ENCODE measurements at regions not wholly inside any gene's neighbourhood (a gene's known extent, or its start where the extent isn't known, plus 50 kb on each side); places are given as distances from the start of the nearest gene placed in this dataset.
"Not testable (repeated sequence)": the region's sequence is repeated elsewhere in the genome, so short reads cannot be mapped to it uniquely, and the experiment has no call there.

DNA sequence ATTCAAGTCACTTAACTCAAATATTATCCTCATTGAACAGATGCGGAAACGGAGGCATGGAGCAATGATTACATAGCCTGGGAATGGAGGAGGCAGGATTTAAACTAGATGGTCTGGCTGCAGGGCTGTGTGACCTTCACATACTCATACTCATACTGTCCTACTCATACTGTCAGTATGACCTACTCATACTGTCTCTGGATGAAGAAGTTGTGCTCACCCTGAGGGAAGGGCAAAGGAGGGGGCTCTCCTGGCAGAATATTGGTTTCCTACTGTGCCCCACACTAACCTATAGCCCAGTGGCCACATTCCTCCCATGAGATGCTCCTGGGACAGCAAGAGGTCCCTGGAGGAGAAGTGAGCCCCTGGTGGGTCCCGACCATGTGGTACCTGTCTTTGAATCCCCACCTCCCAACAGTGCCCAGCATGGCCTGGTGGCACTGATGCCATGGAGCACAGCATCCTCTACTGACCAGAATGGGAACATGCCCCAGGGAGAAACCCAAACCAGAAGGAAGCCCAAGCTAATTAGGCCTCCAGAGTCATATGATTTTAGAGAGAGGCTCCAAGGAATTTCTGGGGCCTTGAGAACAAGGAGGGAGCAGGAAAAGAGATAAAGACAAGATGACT is 197.3 kb upstream of the SDK2 start:
- no peak overlapping the region for H3K9ac ChIP-seq (ENCODE audit: low read length)
- no peak overlapping the region for H3K27ac ChIP-seq (ENCODE audit: low read depth, low read length)
- H3K9me3 ChIP-seq (ENCODE audit: control insufficient read depth, insufficient read depth, low read depth, low read length) = peaks cover 3% of the 10 kb centered on the region

DNA sequence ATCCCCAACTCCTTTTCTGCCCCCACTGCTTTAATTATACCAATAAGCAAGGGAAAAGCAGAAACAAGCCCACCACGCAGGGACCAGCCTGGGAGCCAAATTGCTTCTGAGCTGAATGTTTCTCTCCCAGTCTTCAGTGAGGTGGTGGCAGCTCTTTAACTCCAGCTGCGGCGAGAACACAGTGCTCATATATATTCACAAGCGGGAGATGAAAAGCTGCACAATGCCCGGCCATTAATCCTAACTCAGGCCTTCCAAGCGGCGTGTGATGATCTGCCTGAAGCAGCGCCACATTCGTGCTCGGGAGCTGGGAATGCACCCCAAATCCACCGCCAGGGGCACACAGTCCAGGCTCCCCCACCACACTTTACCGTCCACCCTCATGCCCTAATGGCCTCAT is 203.7 kb upstream of the SDK2 start:
- Histone ChIP-seq H3K9ac (ENCODE audit: low read length) (no peak overlapping the region), H3K4me3 (ENCODE audit: low read depth, low read length) (no peak overlapping the region), H3K36me3 (ENCODE audit: control insufficient read depth, insufficient read depth, low read length) (no peaks in the 10 kb centered on the region), H3K27me3 (ENCODE audit: control insufficient read depth, insufficient read depth, low read length) (no peaks in the 10 kb centered on the region; the same call in 1 of the 2 replicates), H3K4me1 (ENCODE audit: control insufficient read depth, insufficient read depth, low read length) (no peaks in the 10 kb centered on the region), H3K27ac (ENCODE audit: low read depth, low read length) (no peak overlapping the region), H3K9me3 (ENCODE audit: control insufficient read depth, insufficient read depth, low read depth, low read length) (0 out of 2 replicates have a peak, but pooled peaks cover 2% of the 10 kb centered on the region)

More for the DNA sequence above, 197.3 kb upstream of the SDK2 start:
- Histone ChIP-seq H3K27me3 (ENCODE audit: control insufficient read depth, insufficient read depth, low read length) (no peaks in the 10 kb centered on the region), H3K4me3 (ENCODE audit: low read depth, low read length) (no peak overlapping the region), H3K4me1 (ENCODE audit: control insufficient read depth, insufficient read depth, low read length) (no peaks in the 10 kb centered on the region), H3K36me3 (ENCODE audit: control insufficient read depth, insufficient read depth, low read length) (no peaks in the 10 kb centered on the region)

DNA sequence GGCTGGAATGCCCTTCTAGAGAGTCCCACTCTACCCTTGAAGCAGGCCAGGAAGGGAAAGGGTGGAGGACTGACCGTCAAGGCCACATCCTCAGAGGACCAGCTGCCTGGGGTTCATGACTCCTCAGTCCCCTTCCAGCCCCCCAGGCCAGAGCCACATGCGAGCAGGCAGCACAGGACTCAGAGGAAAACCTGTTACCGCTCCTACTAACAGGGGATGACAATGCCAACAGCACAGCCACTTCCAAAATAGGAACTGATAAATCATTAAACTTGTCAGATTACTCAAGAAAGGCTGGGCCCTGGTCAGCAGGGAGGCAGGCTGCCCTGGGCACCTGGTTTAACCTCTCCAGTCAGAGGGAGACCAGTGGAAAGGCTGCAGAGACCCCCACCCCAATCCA is 206.2 kb upstream of the SDK2 start:
- H3K27ac ChIP-seq (ENCODE audit: low read depth, low read length) = no peak overlapping the region
- no peak overlapping the region for H3K4me3 ChIP-seq (ENCODE audit: low read depth, low read length)
- H3K9ac ChIP-seq (ENCODE audit: low read length) = no peak overlapping the region
- H3K9me3 ChIP-seq (ENCODE audit: control insufficient read depth, insufficient read depth, low read depth, low read length) = peaks cover 15% of the 10 kb centered on the region
- no peaks in the 10 kb centered on the region for H3K4me1 ChIP-seq (ENCODE audit: control insufficient read depth, insufficient read depth, low read length)
- H3K36me3 ChIP-seq (ENCODE audit: control insufficient read depth, insufficient read depth, low read length) = no peaks in the 10 kb centered on the region
- H3K27me3 ChIP-seq (ENCODE audit: control insufficient read depth, insufficient read depth, low read length) = no peaks in the 10 kb centered on the region; the same call in 1 of the 2 replicates

DNA sequence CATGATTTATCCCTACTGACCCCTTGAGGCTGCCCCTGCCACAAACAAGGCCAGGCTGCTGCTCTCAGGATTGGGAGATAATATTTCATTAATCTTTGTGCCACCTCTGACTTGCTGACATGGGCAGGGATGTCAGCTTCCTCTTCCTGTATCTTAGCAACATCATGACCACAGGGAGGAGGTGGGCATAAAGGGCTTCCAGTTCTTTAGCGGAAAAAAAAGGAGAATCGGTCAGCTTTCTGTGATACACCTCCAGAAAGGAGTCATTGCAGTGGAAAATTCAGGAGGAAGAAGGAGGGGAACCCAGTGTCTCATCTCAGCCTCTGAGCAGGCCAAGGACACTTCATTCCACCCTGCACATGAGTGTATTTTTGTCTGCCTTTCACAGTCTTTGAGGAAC is 206.8 kb upstream of the SDK2 start:
- Histone ChIP-seq H3K4me1 (ENCODE audit: control insufficient read depth, insufficient read depth, low read length) (no peaks in the 10 kb centered on the region), H3K9me3 (ENCODE audit: control insufficient read depth, insufficient read depth, low read depth, low read length) (peaks cover 15% of the 10 kb centered on the region), H3K27ac (ENCODE audit: low read depth, low read length) (no peak overlapping the region), H3K27me3 (ENCODE audit: control insufficient read depth, insufficient read depth, low read length) (no peaks in the 10 kb centered on the region; the same call in 1 of the 2 replicates), H3K36me3 (ENCODE audit: control insufficient read depth, insufficient read depth, low read length) (no peaks in the 10 kb centered on the region), H3K9ac (ENCODE audit: low read length) (no peak overlapping the region), H3K4me3 (ENCODE audit: low read depth, low read length) (no peak overlapping the region)

DNA sequence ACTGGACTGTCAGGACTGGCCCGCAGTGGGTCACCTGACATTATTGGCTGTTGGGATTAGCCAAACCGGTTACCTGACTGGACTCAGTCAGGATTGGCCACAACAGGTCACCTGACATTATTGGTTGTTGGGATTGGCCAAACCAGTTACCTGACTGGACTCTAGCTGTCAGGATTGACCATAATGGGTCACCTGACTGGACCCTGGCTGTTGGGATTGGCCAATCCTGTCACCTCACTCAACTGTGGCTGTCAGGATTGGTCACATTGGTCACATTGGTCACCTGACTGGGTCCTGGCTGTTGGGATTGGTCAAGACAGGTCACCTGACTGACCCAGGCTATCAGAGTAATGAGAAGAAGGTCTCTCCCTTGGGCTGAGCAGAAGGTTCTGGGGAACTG is 207.7 kb upstream of the SDK2 start:
- Histone ChIP-seq H3K27me3 (ENCODE audit: control insufficient read depth, insufficient read depth, low read length) (no peaks in the 10 kb centered on the region), H3K4me1 (ENCODE audit: control insufficient read depth, insufficient read depth, low read length) (no peaks in the 10 kb centered on the region), H3K4me3 (ENCODE audit: low read depth, low read length) (no peak overlapping the region), H3K9me3 (ENCODE audit: control insufficient read depth, insufficient read depth, low read depth, low read length) (peaks cover 15% of the 10 kb centered on the region), H3K9ac (ENCODE audit: low read length) (no peak overlapping the region), H3K27ac (ENCODE audit: low read depth, low read length) (no peak overlapping the region), H3K36me3 (ENCODE audit: control insufficient read depth, insufficient read depth, low read length) (no peaks in the 10 kb centered on the region)

DNA sequence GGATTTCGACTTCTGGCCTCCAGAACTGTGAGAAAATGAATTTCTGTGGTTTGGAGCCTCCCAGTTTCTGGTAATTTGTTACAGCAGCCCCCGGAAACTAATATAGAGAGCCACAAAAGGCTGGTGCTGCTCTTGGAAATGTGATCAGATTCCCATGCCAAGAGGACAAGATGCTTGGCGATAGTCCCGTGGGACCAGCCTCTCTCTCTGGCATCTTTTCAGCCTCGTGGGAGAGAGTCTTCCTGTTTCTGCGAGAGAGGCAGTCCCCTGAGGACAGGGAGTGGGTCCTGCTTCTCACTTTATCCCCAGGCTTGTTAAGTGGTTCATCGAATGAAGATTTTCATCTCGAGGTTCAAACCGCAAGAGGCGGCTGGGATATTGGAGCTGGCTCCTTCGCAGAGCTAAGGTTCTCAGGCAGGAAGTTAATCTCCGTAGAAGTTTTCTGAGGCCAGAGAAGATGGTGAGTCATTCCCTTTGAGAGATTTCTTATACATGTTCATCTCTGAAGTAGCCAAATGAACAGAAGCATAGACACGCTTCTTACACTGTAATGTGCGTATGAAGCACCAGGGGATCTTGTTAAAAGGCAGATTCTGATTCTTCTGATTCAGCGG is 211.6 kb upstream of the SDK2 start:
- H3K36me3 ChIP-seq (ENCODE audit: control insufficient read depth, insufficient read depth, low read length) = no peaks in the 10 kb centered on the region
- no peaks in the 10 kb centered on the region; the same call in 1 of the 2 replicates for H3K4me1 ChIP-seq (ENCODE audit: control insufficient read depth, insufficient read depth, low read length)
- H3K27ac ChIP-seq (ENCODE audit: low read depth, low read length) = no peak overlapping the region
- peaks cover 15% of the 10 kb centered on the region for H3K9me3 ChIP-seq (ENCODE audit: control insufficient read depth, insufficient read depth, low read depth, low read length)
- no peak overlapping the region for H3K9ac ChIP-seq (ENCODE audit: low read length)
- no peak overlapping the region for H3K4me3 ChIP-seq (ENCODE audit: low read depth, low read length)
- H3K27me3 ChIP-seq (ENCODE audit: control insufficient read depth, insufficient read depth, low read length) = no peaks in the 10 kb centered on the region

DNA sequence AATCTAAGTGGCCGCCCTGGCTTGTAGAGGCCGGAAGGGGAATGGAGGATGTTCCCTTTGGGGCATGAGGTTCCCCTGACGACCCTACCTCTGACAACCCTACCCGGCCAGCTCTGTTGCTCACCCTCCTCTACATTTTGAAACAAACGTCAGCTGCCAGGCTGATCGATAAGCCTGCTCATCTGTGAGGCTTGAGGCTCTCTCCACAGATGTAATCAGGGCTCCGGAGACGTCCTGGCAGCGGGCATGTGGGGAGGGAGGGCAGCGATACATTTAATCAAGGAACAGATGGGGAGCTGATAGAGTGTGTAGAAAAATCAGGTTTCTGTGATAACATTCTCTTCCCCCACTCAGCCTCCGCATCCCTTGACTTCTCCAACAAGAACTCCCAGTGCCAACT is 212.3 kb upstream of the SDK2 start:
- Histone ChIP-seq H3K27me3 (ENCODE audit: control insufficient read depth, insufficient read depth, low read length) (no peaks in the 10 kb centered on the region), H3K36me3 (ENCODE audit: control insufficient read depth, insufficient read depth, low read length) (no peaks in the 10 kb centered on the region), H3K4me1 (ENCODE audit: control insufficient read depth, insufficient read depth, low read length) (peaks cover 3% of the 10 kb centered on the region; the same call in 1 of the 2 replicates), H3K27ac (ENCODE audit: low read depth, low read length) (no peak overlapping the region), H3K9ac (ENCODE audit: low read length) (no peak overlapping the region), H3K4me3 (ENCODE audit: low read depth, low read length) (no peak overlapping the region), H3K9me3 (ENCODE audit: control insufficient read depth, insufficient read depth, low read depth, low read length) (peaks cover 15% of the 10 kb centered on the region)

DNA sequence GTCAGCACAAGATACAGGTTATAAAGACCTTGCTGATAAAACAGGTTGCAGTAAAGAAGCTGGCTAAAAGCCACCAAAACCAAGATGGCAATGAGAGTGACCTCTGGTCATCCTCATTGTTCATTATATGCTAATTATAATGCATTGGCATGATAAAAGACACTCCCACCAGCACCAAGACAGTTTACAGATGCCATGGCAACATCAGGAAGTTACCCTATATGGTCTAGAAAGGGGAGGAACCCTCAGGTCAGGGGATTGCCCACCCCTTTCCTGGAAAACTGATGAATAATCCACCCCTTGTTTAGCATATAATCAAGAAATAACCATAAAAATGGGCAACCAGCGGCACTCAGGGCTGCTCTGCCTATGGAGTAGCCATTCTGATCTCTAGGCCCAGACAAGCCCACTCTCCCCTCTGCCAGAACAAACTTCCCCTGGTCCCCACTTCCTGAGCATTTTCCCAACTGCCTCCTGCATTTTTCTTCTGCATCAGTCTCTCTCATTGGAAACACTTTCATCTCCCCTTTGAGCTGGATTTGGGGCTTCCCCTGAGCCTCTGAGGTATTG is 215.3 kb upstream of the SDK2 start:
- H3K9me3 ChIP-seq (ENCODE audit: control insufficient read depth, insufficient read depth, low read depth, low read length); H3K9ac ChIP-seq (ENCODE audit: low read length); H3K4me1 ChIP-seq (ENCODE audit: control insufficient read depth, insufficient read depth, low read length); H3K27ac ChIP-seq (ENCODE audit: low read depth, low read length); H3K27me3 ChIP-seq (ENCODE audit: control insufficient read depth, insufficient read depth, low read length); H3K36me3 ChIP-seq (ENCODE audit: control insufficient read depth, insufficient read depth, low read length); H3K4me3 ChIP-seq (ENCODE audit: low read depth, low read length): not testable (repeated sequence)

DNA sequence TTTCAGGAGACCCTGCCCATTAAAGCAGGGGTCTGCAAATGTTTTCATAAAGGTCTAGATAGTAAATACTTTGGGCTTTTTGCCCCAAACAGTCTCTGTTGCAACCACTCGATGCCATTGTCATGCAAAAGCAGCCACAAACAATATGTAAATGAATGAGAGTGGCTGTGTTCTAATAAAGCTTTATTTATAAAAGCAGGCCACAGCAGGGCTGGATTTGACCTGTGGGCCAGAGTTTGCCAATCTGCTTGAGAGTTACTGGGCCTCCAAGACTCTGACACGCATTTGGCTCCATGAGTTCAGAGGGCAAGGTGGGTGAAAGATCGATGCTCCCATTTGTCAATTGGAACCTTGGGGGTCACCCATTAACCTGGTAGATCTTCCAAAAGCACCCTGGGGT is 217.3 kb upstream of the SDK2 start:
- no peaks in the 10 kb centered on the region for H3K9me3 ChIP-seq (ENCODE audit: control insufficient read depth, insufficient read depth, low read depth, low read length)
- peaks cover 3% of the 10 kb centered on the region; the same call in 1 of the 2 replicates for H3K4me1 ChIP-seq (ENCODE audit: control insufficient read depth, insufficient read depth, low read length)
- no peak overlapping the region for H3K4me3 ChIP-seq (ENCODE audit: low read depth, low read length)
- H3K36me3 ChIP-seq (ENCODE audit: control insufficient read depth, insufficient read depth, low read length) = no peaks in the 10 kb centered on the region
- no peak overlapping the region for H3K9ac ChIP-seq (ENCODE audit: low read length)
- no peak overlapping the region for H3K27ac ChIP-seq (ENCODE audit: low read depth, low read length)
- H3K27me3 ChIP-seq (ENCODE audit: control insufficient read depth, insufficient read depth, low read length) = no peaks in the 10 kb centered on the region

DNA sequence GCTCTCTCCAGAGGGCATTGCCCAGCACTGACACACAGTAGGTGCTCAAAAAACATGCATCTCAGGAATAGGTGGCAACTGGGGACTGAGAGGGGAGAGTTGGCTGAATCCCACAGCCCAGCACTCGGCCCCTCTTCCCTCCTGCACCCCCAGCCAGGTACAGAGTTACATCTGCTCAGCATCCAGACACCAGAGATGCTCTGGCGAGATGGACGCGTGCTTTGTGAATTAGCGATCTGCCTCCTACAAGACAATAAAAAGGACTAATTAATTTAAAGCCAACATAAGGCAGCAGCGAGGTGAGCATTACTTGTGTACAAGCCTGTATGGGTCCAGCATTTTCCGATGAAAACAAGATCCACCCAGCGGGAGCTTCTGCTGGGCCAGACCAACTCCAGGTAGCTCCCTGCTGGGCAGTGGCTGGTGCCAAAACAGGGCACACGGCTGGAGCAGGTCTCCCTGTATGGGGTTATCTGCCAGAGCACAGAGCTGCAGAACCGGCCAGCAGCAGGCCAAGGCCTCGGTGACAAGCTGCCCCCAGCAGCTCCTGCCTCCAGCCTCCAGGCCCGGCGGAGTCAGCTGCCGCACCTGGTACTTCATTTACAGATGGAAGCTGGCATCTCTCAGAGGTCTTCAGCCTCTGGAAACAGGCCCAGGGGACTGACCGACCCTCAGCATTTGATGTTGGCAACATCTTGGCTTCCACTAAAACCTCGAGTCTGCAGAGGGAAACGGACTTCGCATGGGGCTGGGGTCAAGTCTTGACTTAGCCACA is 219.7 kb upstream of the SDK2 start:
- Histone ChIP-seq H3K9me3 (ENCODE audit: control insufficient read depth, insufficient read depth, low read depth, low read length) (no peaks in the 10 kb centered on the region), H3K9ac (ENCODE audit: low read length) (no peak overlapping the region), H3K4me1 (ENCODE audit: control insufficient read depth, insufficient read depth, low read length) (0 out of 2 replicates have a peak, but pooled peaks cover 3% of the 10 kb centered on the region), H3K27me3 (ENCODE audit: control insufficient read depth, insufficient read depth, low read length) (no peaks in the 10 kb centered on the region; the same call in 1 of the 2 replicates), H3K36me3 (ENCODE audit: control insufficient read depth, insufficient read depth, low read length) (no peaks in the 10 kb centered on the region), H3K27ac (ENCODE audit: low read depth, low read length) (no peak overlapping the region), H3K4me3 (ENCODE audit: low read depth, low read length) (no peak overlapping the region)

DNA sequence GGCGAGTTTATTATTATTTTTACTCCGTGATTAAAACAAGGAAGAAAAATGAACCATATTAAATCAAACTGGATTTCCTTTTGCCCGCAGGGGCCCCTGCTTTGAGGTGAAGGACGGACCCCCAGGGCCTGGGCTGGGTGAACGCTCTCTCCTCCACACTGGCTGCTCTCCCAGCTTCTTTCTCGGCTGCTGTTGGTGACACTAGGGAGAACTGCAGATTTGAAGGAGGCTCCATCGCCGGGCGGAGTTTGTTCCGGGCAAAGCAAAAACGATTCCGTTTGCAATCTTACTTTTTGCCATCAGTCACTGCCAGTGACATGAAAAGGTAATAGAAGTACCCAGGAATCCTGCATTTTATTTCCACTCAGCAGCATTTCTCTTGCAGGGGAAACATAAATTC is 221.6 kb upstream of the SDK2 start:
- no peak overlapping the region for H3K9ac ChIP-seq (ENCODE audit: low read length)
- H3K4me3 ChIP-seq (ENCODE audit: low read depth, low read length) = no peak overlapping the region
- H3K27ac ChIP-seq (ENCODE audit: low read depth, low read length) = no peak overlapping the region
- no peaks in the 10 kb centered on the region for H3K36me3 ChIP-seq (ENCODE audit: control insufficient read depth, insufficient read depth, low read length)
- H3K9me3 ChIP-seq (ENCODE audit: control insufficient read depth, insufficient read depth, low read depth, low read length) = no peaks in the 10 kb centered on the region
- H3K27me3 ChIP-seq (ENCODE audit: control insufficient read depth, insufficient read depth, low read length) = no peaks in the 10 kb centered on the region; the same call in 1 of the 2 replicates
- H3K4me1 ChIP-seq (ENCODE audit: control insufficient read depth, insufficient read depth, low read length) = 0 out of 2 replicates have a peak, but pooled peaks cover 3% of the 10 kb centered on the region
